ENCODE measurements at regions not wholly inside any gene's neighbourhood (a gene's known extent, or its start where the extent isn't known, plus 50 kb on each side); places are given as distances from the start of the nearest gene placed in this dataset.

- H3K4me3 Mint-ChIP-seq = no peak overlapping the region
- H3K9me3 Mint-ChIP-seq = peaks cover 0 to 5% (median 0%) of the 10 kb centered on the region in 7 donors
Observed at GRCh38 chr4:149911354-149911753, 95.7 kb upstream of the IQCM start.

GRCh38 chr4:149912000-149912399, 96.4 kb upstream of the IQCM start:
- H3K36me3 Mint-ChIP-seq = no peaks in the 10 kb centered on the region
- Histone ChIP-seq H2AFZ (ENCODE audit: insufficient read depth, low read depth, low read length, poor library complexity, severe bottlenecking) (no peak overlapping the region), H3K4me3 (replicated peaks in 1 of 3; ENCODE audit: low read depth in 2 of 3, low read length in 3 of 3) (no peak overlapping the region), H3K36me3 (replicated peaks in 1 of 2; ENCODE audit: control insufficient read depth in 1 of 2, insufficient read depth in 2 of 2, low read length in 2 of 2) (no peaks in the 10 kb centered on the region), H3K4me2 (replicated peaks; ENCODE audit: extremely low read depth, low read length, poor library complexity, severe bottlenecking) (no peak overlapping the region), H3K27me3 (ENCODE audit: control insufficient read depth in 2 of 2, insufficient read depth in 2 of 2, low read length in 2 of 2) (no peaks in the 10 kb centered on the region), H3K9ac (ENCODE audit: insufficient read depth, low read length, poor library complexity, severe bottlenecking) (no peak overlapping the region), H3K79me2 (ENCODE audit: insufficient read depth, low read length) (no peaks in the 10 kb centered on the region), H3K4me1 (ENCODE audit: control insufficient read depth in 1 of 2, insufficient read depth in 2 of 2, low read length in 2 of 2) (no peaks in the 10 kb centered on the region), H4K20me1 (ENCODE audit: insufficient read depth, low read length) (no peaks in the 10 kb centered on the region), H3K9me3 (replicated peaks in 1 of 2; ENCODE audit: control insufficient read depth in 1 of 2, insufficient read depth in 1 of 2, low read length in 2 of 2) (no peaks in the 10 kb centered on the region), H3K27ac (ENCODE audit: low read depth in 1 of 2, low read length in 2 of 2) (no peak overlapping the region)
- WGBS (ENCODE audit: insufficient coverage) = no CpG with 5 or more reads among the region's 3 CpGs
- H3K4me1 Mint-ChIP-seq = no peaks in the 10 kb centered on the region
- no peak for TF ChIP-seq CTCF (IDR thresholded peaks at IDR 0.05)
- intact Hi-C loops (cut with micrococcal nuclease) = no loop called here
- no peak for DNase-seq
- H3K4me3 Mint-ChIP-seq = no peak overlapping the region
- no peak overlapping the region for H3K27ac Mint-ChIP-seq
- H3K9me3 Mint-ChIP-seq = peaks cover 0 to 5% (median 0%) of the 10 kb centered on the region in 7 donors
- no peaks in the 10 kb centered on the region for H3K27me3 Mint-ChIP-seq (ENCODE audit: low read depth in 3 of 3)

More at GRCh38 chr4:149911354-149911753, 95.7 kb upstream of the IQCM start:
- H3K4me2 ChIP-seq (replicated peaks; ENCODE audit: extremely low read depth, low read length, poor library complexity, severe bottlenecking) = no peak overlapping the region
- no peak overlapping the region for H2AFZ ChIP-seq (ENCODE audit: insufficient read depth, low read depth, low read length, poor library complexity, severe bottlenecking)
- no peaks in the 10 kb centered on the region for H3K4me1 ChIP-seq (ENCODE audit: control insufficient read depth in 1 of 2, insufficient read depth in 2 of 2, low read length in 2 of 2)
- H3K27me3 ChIP-seq (ENCODE audit: control insufficient read depth in 2 of 2, insufficient read depth in 2 of 2, low read length in 2 of 2) = no peaks in the 10 kb centered on the region
- no peak overlapping the region for H3K4me3 ChIP-seq (replicated peaks in 1 of 3; ENCODE audit: low read depth in 2 of 3, low read length in 3 of 3)
- Mint-ChIP-seq H3K27ac (no peak overlapping the region), H3K27me3 (ENCODE audit: low read depth in 3 of 3) (no peaks in the 10 kb centered on the region), H3K36me3 (no peaks in the 10 kb centered on the region), H3K4me1 (no peaks in the 10 kb centered on the region)
- H3K27ac ChIP-seq (ENCODE audit: low read depth in 1 of 2, low read length in 2 of 2) = no peak overlapping the region
- WGBS (ENCODE audit: insufficient coverage) = no CpG with 5 or more reads among the region's 5 CpGs
- no peaks in the 10 kb centered on the region for H3K36me3 ChIP-seq (replicated peaks in 1 of 2; ENCODE audit: control insufficient read depth in 1 of 2, insufficient read depth in 2 of 2, low read length in 2 of 2)
- TF ChIP-seq CTCF (IDR thresholded peaks at IDR 0.05) = no peak
- no peaks in the 10 kb centered on the region for H4K20me1 ChIP-seq (ENCODE audit: insufficient read depth, low read length)
- H3K79me2 ChIP-seq (ENCODE audit: insufficient read depth, low read length) = no peaks in the 10 kb centered on the region
- intact Hi-C loops (cut with micrococcal nuclease) = no loop called here
- no peak overlapping the region for H3K9ac ChIP-seq (ENCODE audit: insufficient read depth, low read length, poor library complexity, severe bottlenecking)
- DNase-seq = no peak
- H3K9me3 ChIP-seq (replicated peaks in 1 of 2; ENCODE audit: control insufficient read depth in 1 of 2, insufficient read depth in 1 of 2, low read length in 2 of 2) = no peaks in the 10 kb centered on the region

Data from CD14-positive monocyte (primary cell).